22Rv1 (cell line): ENCODE measurements at regions not wholly inside any gene's neighbourhood (a gene's known extent, or its start where the extent isn't known, plus 50 kb on each side); places are given as distances from the start of the nearest gene placed in this dataset.

Experiments
- CTCF ChIP-seq: fragments of 450-650 bp; IDR thresholded peaks from 2 replicates; pipeline ENCODE4 v1.5.1; 2017; ENCODE audit warnings: mild to moderate bottlenecking
- ZFX ChIP-seq: fragments of 450-650 bp; IDR thresholded peaks from 2 replicates; pipeline ENCODE4 v1.6.1; 2017; ENCODE audit warnings: antibody characterized with exemption, borderline replicate concordance

- TF ChIP-seq CTCF (no peak), ZFX (no peak)
Measured at GRCh38 chr16:73414638-73415037, 366.7 kb upstream of the ZFHX3 start.
